Neural cell (in vitro differentiated cells): ENCODE measurements at regions not wholly inside any gene's neighbourhood (a gene's known extent, or its start where the extent isn't known, plus 50 kb on each side); places are given as distances from the start of the nearest gene placed in this dataset.

Source experiments
- H2AFZ ChIP-seq: fragments of 200-600, 300-800 bp; sonication (generic), shearing (Covaris generic); 2 replicates; pipeline ENCODE4 v1.6.0; 2014; ENCODE audit warnings: low read depth, mild to moderate bottlenecking, antibody characterized with exemption, low read length, moderate library complexity
- H3F3A ChIP-seq: fragments of 200-600 bp; shearing (Covaris generic); 2 replicates; pipeline ENCODE4 v1.6.1; 2016; ENCODE audit warnings: mild to moderate bottlenecking, moderate library complexity, mixed read lengths, antibody characterized with exemption, low read length; ENCODE audit not compliant: insufficient read depth, poor library complexity, severe bottlenecking
- H3K27ac ChIP-seq: fragments of 200-600, 300-800 bp; sonication (generic), shearing (Covaris generic); 2 replicates; pipeline ENCODE4 v1.5.1; 2014; ENCODE audit warnings: mild to moderate bottlenecking, low read length, moderate library complexity
- H3K27me3 ChIP-seq: fragments of 300-800, 200-600 bp; sonication (generic), shearing (Covaris generic); 2 replicates; pipeline ENCODE4 v1.6.0; 2014; ENCODE audit warnings: mild to moderate bottlenecking, low read depth, low read length, moderate library complexity; ENCODE audit not compliant: insufficient read depth
- H3K36me3 ChIP-seq: fragments of 300-800, 200-600 bp; sonication (generic), shearing (Covaris generic); 2 replicates; pipeline ENCODE4 v1.5.1; 2014; ENCODE audit warnings: mild to moderate bottlenecking, antibody characterized with exemption, low read length, moderate library complexity; ENCODE audit not compliant: insufficient read depth
- H3K4me2 ChIP-seq: fragments of 300-800, 200-600 bp; sonication (generic), shearing (Covaris generic); 2 replicates; pipeline ENCODE4 v1.6.0; 2014; ENCODE audit warnings: mild to moderate bottlenecking, low read length
- H3K4me3 ChIP-seq: fragments of 300-800, 200-600 bp; sonication (generic), shearing (Covaris generic); 2 replicates; pipeline ENCODE4 v1.5.1; 2014; ENCODE audit warnings: mild to moderate bottlenecking, low read length, moderate library complexity
- H3K79me2 ChIP-seq: fragments of 200-600 bp; shearing (Covaris generic); replicated peaks from 2 replicates; pipeline ENCODE4 v1.6.0; 2014; ENCODE audit warnings: mild to moderate bottlenecking, low read length, moderate library complexity; ENCODE audit not compliant: insufficient read depth
- H3K9ac ChIP-seq: fragments of 300-800, 200-600 bp; sonication (generic), shearing (Covaris generic); 2 replicates; pipeline ENCODE4 v1.6.1; 2016; ENCODE audit warnings: mild to moderate bottlenecking, low read length, mixed read lengths
- H3K9me2 ChIP-seq: fragments of 200-600 bp; shearing (Covaris generic); 2 replicates; pipeline ENCODE4 v1.6.1; 2016; ENCODE audit warnings: mild to moderate bottlenecking, low read length, mixed read lengths; ENCODE audit not compliant: insufficient read depth
- H3K9me3 ChIP-seq: fragments of 200-600, 300-800 bp; sonication (generic), shearing (Covaris generic); 2 replicates; pipeline ENCODE4 v1.6.1; 2016; ENCODE audit warnings: mild to moderate bottlenecking, mixed run types, low read length, moderate library complexity, mixed read lengths
- H4K20me1 ChIP-seq: fragments of 200-600 bp; shearing (Covaris generic); 2 replicates; pipeline ENCODE4 v1.6.1; 2016; ENCODE audit warnings: mild to moderate bottlenecking, mixed run types; ENCODE audit not compliant: insufficient read depth
- EP300 ChIP-seq: fragments of 450-650 bp; conservative IDR thresholded peaks from 2 replicates; pipeline ENCODE4 v1.6.1; 2014; ENCODE audit warnings: antibody characterized with exemption, mild to moderate bottlenecking, moderate library complexity; ENCODE audit not compliant: poor library complexity, severe bottlenecking
- EZH2 ChIP-seq: fragments of 200-600, 300-800 bp; shearing (Covaris generic), sonication (generic); IDR thresholded peaks from 2 replicates; pipeline ENCODE4 v1.6.1; 2014; ENCODE audit warnings: antibody characterized with exemption, low read length, borderline replicate concordance, mild to moderate bottlenecking; ENCODE audit not compliant: insufficient read depth, poor library complexity, severe bottlenecking
- MXI1 ChIP-seq: fragments of 450-650 bp; conservative IDR thresholded peaks from 2 replicates; pipeline ENCODE4 v1.6.1; 2014; ENCODE audit warnings: antibody characterized with exemption, mild to moderate bottlenecking; ENCODE audit not compliant: poor library complexity, severe bottlenecking
- POLR2AphosphoS5 ChIP-seq: IDR thresholded peaks from 2 replicates; pipeline ENCODE4 v1.6.1; 2012
- RAD21 ChIP-seq: fragments of 450-650 bp; conservative IDR thresholded peaks from 2 replicates; pipeline ENCODE4 v1.6.1; 2014; ENCODE audit warnings: antibody characterized with exemption, mild to moderate bottlenecking, moderate library complexity
- REST ChIP-seq: IDR thresholded peaks from 2 replicates; pipeline ENCODE4 v1.6.1; 2012; ENCODE audit warnings: borderline replicate concordance
- SMC3 ChIP-seq: fragments of 450-650 bp; conservative IDR thresholded peaks from 2 replicates; pipeline ENCODE4 v1.6.1; 2014; ENCODE audit warnings: antibody characterized with exemption, mild to moderate bottlenecking, moderate library complexity; ENCODE audit not compliant: poor library complexity
- TAF1 ChIP-seq: IDR thresholded peaks from 2 replicates; pipeline ENCODE4 v1.6.1; 2012; ENCODE audit warnings: low read depth
- TF ChIP-seq, protein P1 (sequence below): fragments of 450-650 bp; IDR thresholded peaks from 2 replicates; pipeline ENCODE4 v1.5.1; 2014; ENCODE audit warnings: antibody characterized with exemption, mild to moderate bottlenecking, moderate library complexity; ENCODE audit not compliant: poor library complexity, severe bottlenecking

GRCh38 chr2:12884713-12885282 is 168.1 kb downstream of the TRIB2 start:
- no peak overlapping the region for H3K9ac ChIP-seq
- no peaks in the 10 kb centered on the region for H4K20me1 ChIP-seq
- TF ChIP-seq EZH2 = no peak
- no peak for TF ChIP-seq EP300
- no peak for TF ChIP-seq TAF1
- no peak for TF ChIP-seq RAD21
- TF ChIP-seq MXI1 = no peak
- no peak for TF ChIP-seq REST
- TF ChIP-seq, protein P1, sequence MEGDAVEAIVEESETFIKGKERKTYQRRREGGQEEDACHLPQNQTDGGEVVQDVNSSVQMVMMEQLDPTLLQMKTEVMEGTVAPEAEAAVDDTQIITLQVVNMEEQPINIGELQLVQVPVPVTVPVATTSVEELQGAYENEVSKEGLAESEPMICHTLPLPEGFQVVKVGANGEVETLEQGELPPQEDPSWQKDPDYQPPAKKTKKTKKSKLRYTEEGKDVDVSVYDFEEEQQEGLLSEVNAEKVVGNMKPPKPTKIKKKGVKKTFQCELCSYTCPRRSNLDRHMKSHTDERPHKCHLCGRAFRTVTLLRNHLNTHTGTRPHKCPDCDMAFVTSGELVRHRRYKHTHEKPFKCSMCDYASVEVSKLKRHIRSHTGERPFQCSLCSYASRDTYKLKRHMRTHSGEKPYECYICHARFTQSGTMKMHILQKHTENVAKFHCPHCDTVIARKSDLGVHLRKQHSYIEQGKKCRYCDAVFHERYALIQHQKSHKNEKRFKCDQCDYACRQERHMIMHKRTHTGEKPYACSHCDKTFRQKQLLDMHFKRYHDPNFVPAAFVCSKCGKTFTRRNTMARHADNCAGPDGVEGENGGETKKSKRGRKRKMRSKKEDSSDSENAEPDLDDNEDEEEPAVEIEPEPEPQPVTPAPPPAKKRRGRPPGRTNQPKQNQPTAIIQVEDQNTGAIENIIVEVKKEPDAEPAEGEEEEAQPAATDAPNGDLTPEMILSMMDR = no peak
- TF ChIP-seq POLR2AphosphoS5 = no peak
- no peak for TF ChIP-seq SMC3
- H3K9me3 ChIP-seq = no peaks in the 10 kb centered on the region
- no peaks in the 10 kb centered on the region for H3K79me2 ChIP-seq
- H2AFZ ChIP-seq = no peak overlapping the region
- H3K36me3 ChIP-seq = no peaks in the 10 kb centered on the region
- H3K9me2 ChIP-seq = no peaks in the 10 kb centered on the region
- no peak overlapping the region for H3K4me3 ChIP-seq
- H3F3A ChIP-seq = no peaks in the 10 kb centered on the region
- H3K4me2 ChIP-seq = no peak overlapping the region
- H3K27ac ChIP-seq = no peak overlapping the region
- no peaks in the 10 kb centered on the region for H3K27me3 ChIP-seq

- Histone ChIP-seq H3K9me2 (no peaks in the 10 kb centered on the region), H3K36me3 (no peaks in the 10 kb centered on the region), H3K4me2 (no peak overlapping the region), H3K9ac (no peak overlapping the region), H2AFZ (no peak overlapping the region), H3F3A (no peaks in the 10 kb centered on the region), H3K27me3 (no peaks in the 10 kb centered on the region), H3K9me3 (no peaks in the 10 kb centered on the region), H3K27ac (no peak overlapping the region), H4K20me1 (no peaks in the 10 kb centered on the region), H3K4me3 (no peak overlapping the region), H3K79me2 (no peaks in the 10 kb centered on the region)
- TF ChIP-seq EP300 = no peak
- no peak for TF ChIP-seq MXI1
- no peak for TF ChIP-seq TAF1
- TF ChIP-seq EZH2 = no peak
- no peak for TF ChIP-seq SMC3
- no peak for TF ChIP-seq POLR2AphosphoS5
- TF ChIP-seq, protein P1 = no peak
- no peak for TF ChIP-seq RAD21
- TF ChIP-seq REST = no peak
These were observed 173.3 kb downstream of the TRIB2 start for GRCh38 chr2:12890066-12890465.
